ENCODE measurements at regions not wholly inside any gene's neighbourhood (a gene's known extent, or its start where the extent isn't known, plus 50 kb on each side); places are given as distances from the start of the nearest gene placed in this dataset.

DNA sequence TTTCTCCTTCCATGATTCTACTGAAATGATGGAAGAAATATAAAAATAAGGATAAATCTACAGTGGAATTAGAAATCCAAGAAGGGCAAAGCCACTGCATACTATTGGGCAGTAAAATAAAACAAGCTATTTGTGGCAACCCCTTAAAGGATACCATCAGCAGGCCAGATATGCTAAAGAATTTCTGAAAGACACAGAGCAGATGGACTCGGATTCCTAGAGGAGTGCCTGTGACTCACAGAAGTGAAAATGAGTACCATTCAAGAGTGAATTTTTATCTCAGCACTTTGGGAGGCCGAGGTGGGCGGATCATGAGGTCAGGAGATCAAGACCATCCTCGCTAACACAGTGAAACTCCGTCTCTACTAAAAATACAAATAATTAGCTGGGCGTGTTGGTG, 318.1 kb downstream of the LRIG3 start:
- H4K20me1 ChIP-seq (ENCODE audit: control insufficient read depth, insufficient read depth, low read depth, low read length), result no peaks in the 10 kb centered on the region
- no peaks in the 10 kb centered on the region for H3K79me2 ChIP-seq (ENCODE audit: control insufficient read depth, low read length)
- no peak overlapping the region for H3K4me2 ChIP-seq (ENCODE audit: low read length)
- H3K36me3 ChIP-seq (ENCODE audit: control insufficient read depth, low read length), result no peaks in the 10 kb centered on the region
- no peaks in the 10 kb centered on the region for H3K9me3 ChIP-seq (ENCODE audit: control insufficient read depth, insufficient read depth, low read length)
- H3K27me3 ChIP-seq (ENCODE audit: control insufficient read depth, low read length), result no peaks in the 10 kb centered on the region
- no peaks in the 10 kb centered on the region for H3K9me2 ChIP-seq (replicated peaks; ENCODE audit: control insufficient read depth, low read length)
- H3K27ac ChIP-seq (ENCODE audit: low read depth, low read length), result no peak overlapping the region
- no peaks in the 10 kb centered on the region for H3F3A ChIP-seq (ENCODE audit: control insufficient read depth, insufficient read depth)
- H3K4me3 ChIP-seq (ENCODE audit: low read length), result no peak overlapping the region
- TF ChIP-seq, protein P1, sequence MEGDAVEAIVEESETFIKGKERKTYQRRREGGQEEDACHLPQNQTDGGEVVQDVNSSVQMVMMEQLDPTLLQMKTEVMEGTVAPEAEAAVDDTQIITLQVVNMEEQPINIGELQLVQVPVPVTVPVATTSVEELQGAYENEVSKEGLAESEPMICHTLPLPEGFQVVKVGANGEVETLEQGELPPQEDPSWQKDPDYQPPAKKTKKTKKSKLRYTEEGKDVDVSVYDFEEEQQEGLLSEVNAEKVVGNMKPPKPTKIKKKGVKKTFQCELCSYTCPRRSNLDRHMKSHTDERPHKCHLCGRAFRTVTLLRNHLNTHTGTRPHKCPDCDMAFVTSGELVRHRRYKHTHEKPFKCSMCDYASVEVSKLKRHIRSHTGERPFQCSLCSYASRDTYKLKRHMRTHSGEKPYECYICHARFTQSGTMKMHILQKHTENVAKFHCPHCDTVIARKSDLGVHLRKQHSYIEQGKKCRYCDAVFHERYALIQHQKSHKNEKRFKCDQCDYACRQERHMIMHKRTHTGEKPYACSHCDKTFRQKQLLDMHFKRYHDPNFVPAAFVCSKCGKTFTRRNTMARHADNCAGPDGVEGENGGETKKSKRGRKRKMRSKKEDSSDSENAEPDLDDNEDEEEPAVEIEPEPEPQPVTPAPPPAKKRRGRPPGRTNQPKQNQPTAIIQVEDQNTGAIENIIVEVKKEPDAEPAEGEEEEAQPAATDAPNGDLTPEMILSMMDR (IDR thresholded peaks at IDR 0.05; ENCODE audit: low read depth, low read length, poor library complexity, severe bottlenecking), result no peak
- no peak for TF ChIP-seq EZH2phosphoT487 (IDR thresholded peaks at IDR 0.05; ENCODE audit: borderline replicate concordance, low read length)
- H3K4me1 ChIP-seq (ENCODE audit: control insufficient read depth, low read length), result no peaks in the 10 kb centered on the region

DNA sequence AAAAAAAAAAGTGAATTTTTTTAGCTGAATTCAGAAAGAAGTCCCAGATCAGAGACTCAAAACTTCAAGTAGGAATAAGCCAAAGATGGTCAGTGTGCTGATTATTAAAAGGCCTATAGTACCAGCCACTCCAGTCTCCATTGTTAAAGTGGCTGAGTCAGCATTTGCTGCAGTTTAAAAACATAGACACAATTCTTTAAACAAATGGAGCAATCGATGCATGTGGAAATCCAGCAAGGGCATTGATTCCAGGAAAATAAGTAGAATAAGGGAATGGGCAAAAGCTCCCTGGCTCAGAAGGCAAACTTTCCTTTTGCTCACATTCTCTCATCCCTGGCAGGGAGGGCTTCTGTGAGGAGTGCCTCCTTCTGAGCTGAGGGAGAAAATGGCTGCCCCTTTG, 317.6 kb downstream of the LRIG3 start:
- H3K79me2 ChIP-seq (ENCODE audit: control insufficient read depth, low read length), result no peaks in the 10 kb centered on the region
- no peaks in the 10 kb centered on the region for H3K36me3 ChIP-seq (ENCODE audit: control insufficient read depth, low read length)
- no peaks in the 10 kb centered on the region for H4K20me1 ChIP-seq (ENCODE audit: control insufficient read depth, insufficient read depth, low read depth, low read length)
- H3K27ac ChIP-seq (ENCODE audit: low read depth, low read length), result no peak overlapping the region
- no peaks in the 10 kb centered on the region for H3F3A ChIP-seq (ENCODE audit: control insufficient read depth, insufficient read depth)
- no peak overlapping the region for H3K4me3 ChIP-seq (ENCODE audit: low read length)
- H3K9me3 ChIP-seq (ENCODE audit: control insufficient read depth, insufficient read depth, low read length), result no peaks in the 10 kb centered on the region
- H3K9me2 ChIP-seq (replicated peaks; ENCODE audit: control insufficient read depth, low read length), result no peaks in the 10 kb centered on the region
- H3K4me1 ChIP-seq (ENCODE audit: control insufficient read depth, low read length), result no peaks in the 10 kb centered on the region
- no peak overlapping the region for H3K4me2 ChIP-seq (ENCODE audit: low read length)
- no peak for TF ChIP-seq EZH2phosphoT487 (IDR thresholded peaks at IDR 0.05; ENCODE audit: borderline replicate concordance, low read length)
- TF ChIP-seq, protein P1 (IDR thresholded peaks at IDR 0.05; ENCODE audit: low read depth, low read length, poor library complexity, severe bottlenecking), result no peak
- no peaks in the 10 kb centered on the region for H3K27me3 ChIP-seq (ENCODE audit: control insufficient read depth, low read length)

DNA sequence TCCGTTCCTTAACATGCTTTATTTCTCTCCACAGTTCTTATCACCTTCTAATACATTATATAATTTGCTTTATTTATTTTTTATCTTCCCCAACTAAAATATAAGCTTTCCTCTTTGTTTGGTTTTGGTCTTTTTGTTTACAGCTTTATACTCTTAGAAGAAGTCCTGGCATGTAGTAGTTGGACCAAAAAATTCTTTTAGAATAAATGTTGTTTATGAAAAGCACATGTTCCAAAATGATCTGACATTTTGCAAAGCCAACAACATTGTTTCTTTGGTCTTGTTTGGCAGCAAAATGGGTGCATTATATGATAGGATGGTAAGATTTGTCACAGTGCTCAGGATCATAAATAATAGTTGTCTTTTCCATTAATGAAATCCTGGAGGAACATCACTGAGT, 312.5 kb downstream of the LRIG3 start:
- Histone ChIP-seq H3K36me3 (ENCODE audit: control insufficient read depth, low read length) (no peaks in the 10 kb centered on the region), H4K20me1 (ENCODE audit: control insufficient read depth, insufficient read depth, low read depth, low read length) (no peaks in the 10 kb centered on the region), H3F3A (ENCODE audit: control insufficient read depth, insufficient read depth) (no peaks in the 10 kb centered on the region), H3K4me2 (ENCODE audit: low read length) (no peak overlapping the region), H3K79me2 (ENCODE audit: control insufficient read depth, low read length) (no peaks in the 10 kb centered on the region), H3K27me3 (ENCODE audit: control insufficient read depth, low read length) (no peaks in the 10 kb centered on the region), H3K27ac (ENCODE audit: low read depth, low read length) (no peak overlapping the region), H3K4me3 (ENCODE audit: low read length) (no peak overlapping the region), H3K4me1 (ENCODE audit: control insufficient read depth, low read length) (no peaks in the 10 kb centered on the region), H3K9me2 (replicated peaks; ENCODE audit: control insufficient read depth, low read length) (no peaks in the 10 kb centered on the region), H3K9me3 (ENCODE audit: control insufficient read depth, insufficient read depth, low read length) (no peaks in the 10 kb centered on the region)
- TF ChIP-seq, protein P1 (IDR thresholded peaks at IDR 0.05; ENCODE audit: low read depth, low read length, poor library complexity, severe bottlenecking), result no peak
- TF ChIP-seq EZH2phosphoT487 (IDR thresholded peaks at IDR 0.05; ENCODE audit: borderline replicate concordance, low read length), result no peak

DNA sequence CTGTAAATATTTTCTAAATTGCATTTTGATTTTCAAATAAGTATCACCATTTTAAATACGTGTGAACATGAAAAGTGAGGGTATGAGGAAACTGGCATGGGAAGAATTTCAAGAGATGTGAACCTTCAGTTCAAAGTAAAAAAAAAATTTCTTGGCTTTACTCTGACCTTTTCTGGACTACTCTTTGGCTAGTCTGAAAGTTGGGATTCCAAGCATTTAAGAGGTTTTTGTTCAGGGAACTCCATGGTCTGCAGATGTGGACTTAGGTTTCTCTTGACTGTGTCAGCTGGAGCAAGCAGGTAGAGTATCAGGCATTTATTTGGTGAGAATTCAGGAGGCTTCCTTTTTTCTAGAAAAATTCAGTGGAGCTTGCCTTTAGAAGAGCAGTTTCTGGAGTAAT, 311.6 kb downstream of the LRIG3 start:
- Histone ChIP-seq H3K4me1 (ENCODE audit: control insufficient read depth, low read length) (no peaks in the 10 kb centered on the region), H3F3A (ENCODE audit: control insufficient read depth, insufficient read depth) (no peaks in the 10 kb centered on the region), H3K36me3 (ENCODE audit: control insufficient read depth, low read length) (no peaks in the 10 kb centered on the region), H3K4me3 (ENCODE audit: low read length) (no peak overlapping the region), H3K79me2 (ENCODE audit: control insufficient read depth, low read length) (no peaks in the 10 kb centered on the region), H3K9me2 (replicated peaks; ENCODE audit: control insufficient read depth, low read length) (no peaks in the 10 kb centered on the region), H4K20me1 (ENCODE audit: control insufficient read depth, insufficient read depth, low read depth, low read length) (no peaks in the 10 kb centered on the region), H3K9me3 (ENCODE audit: control insufficient read depth, insufficient read depth, low read length) (no peaks in the 10 kb centered on the region), H3K27ac (ENCODE audit: low read depth, low read length) (no peak overlapping the region), H3K27me3 (ENCODE audit: control insufficient read depth, low read length) (no peaks in the 10 kb centered on the region), H3K4me2 (ENCODE audit: low read length) (no peak overlapping the region)
- TF ChIP-seq EZH2phosphoT487 (IDR thresholded peaks at IDR 0.05; ENCODE audit: borderline replicate concordance, low read length), result no peak
- TF ChIP-seq, protein P1 (IDR thresholded peaks at IDR 0.05; ENCODE audit: low read depth, low read length, poor library complexity, severe bottlenecking), result no peak

Measured in DOHH2 (cell line).